HG03280 (cell line): ENCODE measurements at regions not wholly inside any gene's neighbourhood (a gene's known extent, or its start where the extent isn't known, plus 50 kb on each side); places are given as distances from the start of the nearest gene placed in this dataset.

Experiments
- ATAC-seq: cut with Tn5 transposase; IDR thresholded peaks from one replicate; pipeline ENCODE4 v1.9.1; 2021; ENCODE audit warnings: mild to moderate bottlenecking, moderate library complexity; ENCODE audit not compliant: unreplicated experiment

DNA sequence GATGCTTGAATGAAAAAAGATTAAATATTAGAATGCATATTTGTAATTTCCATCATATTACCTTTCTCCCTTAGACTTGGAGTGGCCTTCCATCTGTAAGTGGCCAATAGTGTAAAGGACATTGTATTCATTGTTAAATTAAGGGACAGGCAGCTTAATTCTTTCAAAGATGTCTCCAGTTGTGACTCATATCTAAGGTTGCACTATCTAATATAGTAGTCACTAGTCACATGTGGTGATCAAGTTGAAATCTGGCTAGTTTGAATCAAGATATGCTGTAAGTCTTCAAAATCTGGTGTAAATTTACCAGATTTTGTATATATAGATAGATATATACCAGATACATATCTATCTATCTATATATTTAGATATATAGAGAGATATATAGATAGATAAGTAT lies 52.4 kb upstream of the AGPS start:
- no peak for ATAC-seq

DNA sequence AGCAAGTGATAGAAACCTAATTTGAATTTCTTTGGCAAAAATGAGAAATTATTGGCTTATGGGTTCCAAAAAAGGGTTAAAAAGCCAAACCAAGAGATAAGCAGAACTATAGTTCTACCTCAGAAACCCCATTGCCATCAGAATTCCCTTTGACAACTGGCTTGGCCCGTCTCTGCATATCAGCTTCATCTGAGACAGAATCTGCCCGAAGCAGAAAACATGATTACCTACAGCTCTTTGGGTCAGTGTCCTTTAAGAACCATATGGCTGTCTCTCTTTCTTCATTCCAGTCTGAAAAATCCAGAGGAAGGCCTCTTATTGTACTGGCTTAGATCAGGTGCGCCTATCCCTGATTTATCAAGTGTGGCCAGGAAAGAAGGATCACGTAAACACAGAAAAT lies 49.8 kb upstream of the AGPS start:
- no peak for ATAC-seq
